H1 (cell line): ENCODE measurements at regions not wholly inside any gene's neighbourhood (a gene's known extent, or its start where the extent isn't known, plus 50 kb on each side); places are given as distances from the start of the nearest gene placed in this dataset.

ENCODE experiments used
- CTCF ChIA-PET: fragments of 300-600 bp; sonication (Branson Sonifier 250); formaldehyde crosslinking; loops from one replicate; lab custom pipeline; 2021; ENCODE audit not compliant: partially characterized antibody; lab: Charles Lee
- POLR2A ChIA-PET: fragments of 300-600 bp; sonication (Branson Sonifier 250); formaldehyde crosslinking; loops from one replicate; lab custom pipeline; 2021; ENCODE audit warnings: inconsistent platforms; ENCODE audit not compliant: partially characterized antibody; lab: Charles Lee
- DNase-seq, 2 experiments: peaks; one replicate each; pipeline versions ENCODE4 v3.0.0 to v3.0.0-alpha.2; 2010 to 2022; ENCODE audit warnings: low spot score in 2 of 2, low read depth in 1 of 2, mixed read lengths in 1 of 2
- FAIRE-seq: peaks from 2 replicates; lab custom pipeline; 2011; peaks lifted over from hg19 to GRCh38; lab: Jason Lieb, UNC
- H2AFZ ChIP-seq: 2 replicates; pipeline ENCODE4 v1.8.1; 2012; ENCODE audit warnings: low read length, inconsistent platforms
- H2AK5ac ChIP-seq: 2 replicates; pipeline ENCODE4 v1.6.1; 2013; ENCODE audit warnings: low read depth, low read length
- H2BK120ac ChIP-seq: replicated peaks from 2 replicates; pipeline ENCODE3; 2013; ENCODE audit warnings: low read depth, low read length, inconsistent platforms
- H2BK12ac ChIP-seq: 2 replicates; pipeline ENCODE4 v1.6.1; 2013; ENCODE audit warnings: low read depth, low read length
- H2BK15ac ChIP-seq: 2 replicates; pipeline ENCODE4 v1.6.1; 2013; ENCODE audit warnings: low read length
- H2BK20ac ChIP-seq: 2 replicates; pipeline ENCODE4 v1.6.1; 2013; ENCODE audit warnings: low read length
- H2BK5ac ChIP-seq: 2 replicates; pipeline ENCODE4 v1.6.1; 2013; ENCODE audit warnings: low read depth, low read length
- H3K14ac ChIP-seq: 2 replicates; pipeline ENCODE4 v1.6.1; 2013; ENCODE audit warnings: inconsistent platforms; ENCODE audit not compliant: insufficient read length
- H3K18ac ChIP-seq: 2 replicates; pipeline ENCODE4 v1.6.1; 2013; ENCODE audit warnings: low read length; ENCODE audit errors: extremely low read depth
- H3K23ac ChIP-seq: 2 replicates; pipeline ENCODE4 v1.6.1; 2013; ENCODE audit warnings: inconsistent platforms; ENCODE audit not compliant: insufficient read length
- H3K23me2 ChIP-seq: 2 replicates; pipeline ENCODE4 v1.6.1; 2013; ENCODE audit warnings: low read depth, low read length
- H3K27ac ChIP-seq: 2 replicates; pipeline ENCODE4 v1.6.1; 2011; ENCODE audit warnings: low read depth, low read length, inconsistent platforms
- H3K27me3 ChIP-seq, 4 experiments: replicated peaks in 1 of 4; 1 replicate in 1 of 4; 2 replicates in 3 of 4; pipeline versions ENCODE4 v1.6.1 to v1.8.1; 2011 to 2013; ENCODE audit warnings: low read length in 3 of 4, mild to moderate bottlenecking in 3 of 4, inconsistent platforms in 2 of 4, mixed read lengths in 2 of 4, moderate library complexity in 1 of 4; ENCODE audit not compliant: control insufficient read depth in 3 of 4, insufficient read depth in 3 of 4; ENCODE audit errors: extremely low read depth in 1 of 4
- H3K36me3 ChIP-seq, 4 experiments: 2 replicates each; pipeline versions ENCODE4 v1.6.1 to v1.8.1; 2011 to 2013; ENCODE audit warnings: mild to moderate bottlenecking in 4 of 4, low read length in 3 of 4, moderate library complexity in 2 of 4, control low read depth in 1 of 4, inconsistent platforms in 1 of 4; ENCODE audit not compliant: insufficient read depth in 4 of 4, control insufficient read depth in 2 of 4
- H3K4ac ChIP-seq: replicated peaks from 2 replicates; pipeline ENCODE3; 2013; ENCODE audit warnings: low read length, low read depth, mixed read lengths, inconsistent platforms; ENCODE audit not compliant: insufficient read length
- H3K4me1 ChIP-seq, 4 experiments: replicated peaks in 1 of 4; 1 replicate in 1 of 4; 2 replicates in 3 of 4; pipeline versions ENCODE4 v1.6.1 to v1.8.1; 2011 to 2013; ENCODE audit warnings: low read length in 3 of 4, inconsistent platforms in 2 of 4, mixed read lengths in 1 of 4; ENCODE audit not compliant: insufficient read depth in 4 of 4, control insufficient read depth in 3 of 4
- H3K4me2 ChIP-seq, 2 experiments: 2 replicates each; pipeline versions ENCODE4 v1.6.1 to v1.8.1; 2011 to 2013; ENCODE audit warnings: low read depth in 2 of 2, low read length in 2 of 2, control low read depth in 1 of 2, inconsistent platforms in 1 of 2, mild to moderate bottlenecking in 1 of 2; ENCODE audit not compliant: insufficient read depth in 1 of 2
- H3K4me3 ChIP-seq, 4 experiments: fragments of 200-600, 300-600 bp in 1 of 4; sonication (generic), shearing (Covaris generic), sonication (Bioruptor Twin) in 1 of 4; 2 replicates each; pipeline versions ENCODE4 v1.5.1 to v1.8.1; 2011 to 2016; ENCODE audit warnings: low read length in 4 of 4, low read depth in 3 of 4, control low read depth in 2 of 4, inconsistent platforms in 2 of 4, mild to moderate bottlenecking in 2 of 4, mixed read lengths in 1 of 4, moderate library complexity in 1 of 4; ENCODE audit not compliant: insufficient read depth in 2 of 4; ENCODE audit errors: extremely low read depth in 1 of 4
- H3K56ac ChIP-seq: replicated peaks from 2 replicates; pipeline ENCODE3; 2013; ENCODE audit warnings: low read depth, mild to moderate bottlenecking, mixed read lengths, low read length, inconsistent platforms; ENCODE audit not compliant: insufficient read length
- H3K79me1 ChIP-seq: 2 replicates; pipeline ENCODE4 v1.6.1; 2013; ENCODE audit warnings: low read depth, low read length, control low read depth
- H3K79me2 ChIP-seq, 2 experiments: 2 replicates each; pipeline versions ENCODE4 v1.6.1 to v1.8.1; 2012 to 2013; ENCODE audit warnings: low read length in 2 of 2, mild to moderate bottlenecking in 2 of 2, inconsistent platforms in 1 of 2; ENCODE audit not compliant: insufficient read depth in 2 of 2, control insufficient read depth in 1 of 2
- H3K9ac ChIP-seq, 4 experiments: replicated peaks in 1 of 4; 1 replicate in 1 of 4; 2 replicates in 3 of 4; pipeline versions ENCODE4 v1.6.1 to v1.8.1; 2011 to 2013; ENCODE audit warnings: low read depth in 3 of 4, low read length in 3 of 4, control low read depth in 2 of 4, mild to moderate bottlenecking in 2 of 4, moderate library complexity in 2 of 4, inconsistent platforms in 1 of 4; ENCODE audit errors: extremely low read depth in 1 of 4
- H3K9me3 ChIP-seq, 2 experiments: 2 replicates each; pipeline versions ENCODE4 v1.6.1 to v1.8.1; 2012 to 2013; ENCODE audit warnings: mild to moderate bottlenecking in 2 of 2, moderate library complexity in 2 of 2, control low read depth in 1 of 2, inconsistent platforms in 1 of 2, low read depth in 1 of 2, low read length in 1 of 2, mixed read lengths in 1 of 2; ENCODE audit not compliant: insufficient read depth in 2 of 2
- H4K20me1 ChIP-seq, 2 experiments: replicated peaks in 1 of 2; 2 replicates each; pipeline versions ENCODE3 to v1.8.1; 2011 to 2013; ENCODE audit warnings: inconsistent platforms in 2 of 2, low read length in 2 of 2, mild to moderate bottlenecking in 1 of 2; ENCODE audit not compliant: insufficient read depth in 2 of 2, control insufficient read depth in 1 of 2
- H4K5ac ChIP-seq: 2 replicates; pipeline ENCODE4 v1.6.1; 2013; ENCODE audit warnings: low read length, low read depth, mixed read lengths, inconsistent platforms; ENCODE audit not compliant: insufficient read length
- H4K8ac ChIP-seq: 2 replicates; pipeline ENCODE4 v1.8.0; 2013; ENCODE audit warnings: mild to moderate bottlenecking, moderate library complexity, low read length, inconsistent platforms; ENCODE audit not compliant: insufficient read depth; ENCODE audit errors: extremely low read depth
- H4K91ac ChIP-seq: replicated peaks from 2 replicates; pipeline ENCODE3; 2013; ENCODE audit warnings: low read length, mixed read lengths, inconsistent platforms; ENCODE audit not compliant: insufficient read length
- CEBPB ChIP-seq: IDR thresholded peaks from 2 replicates; pipeline ENCODE4 v1.6.1; 2012; ENCODE audit warnings: low read depth, low read length
- GTF2F1 ChIP-seq: IDR thresholded peaks from 2 replicates; pipeline ENCODE4 v1.6.1; 2012; ENCODE audit warnings: low read depth, low read length, improper control_type of control experiment, borderline replicate concordance
- KDM4A ChIP-seq: IDR thresholded peaks from one replicate; pipeline ENCODE4 v1.7.1; 2012; ENCODE audit warnings: low read depth, mild to moderate bottlenecking, moderate library complexity, low read length, inconsistent platforms; ENCODE audit not compliant: severe bottlenecking
- MAX ChIP-seq: IDR thresholded peaks from 2 replicates; pipeline ENCODE4 v1.6.1; 2012; ENCODE audit warnings: inconsistent platforms
- NANOG ChIP-seq: IDR thresholded peaks from 2 replicates; pipeline ENCODE4 v1.6.1; 2011; ENCODE audit warnings: low read length, low read depth, mild to moderate bottlenecking, inconsistent platforms; ENCODE audit not compliant: insufficient read depth, poor library complexity, severe bottlenecking
- RBBP5 ChIP-seq: IDR thresholded peaks from 2 replicates; pipeline ENCODE4 v1.7.1; 2012; ENCODE audit warnings: low read depth, mild to moderate bottlenecking, inconsistent platforms, low read length, moderate library complexity, borderline replicate concordance
- RFX5 ChIP-seq: IDR thresholded peaks from 2 replicates; pipeline ENCODE4 v1.6.1; 2011; ENCODE audit warnings: low read depth, low read length, improper control_type of control experiment, borderline replicate concordance
- SIX5 ChIP-seq: IDR thresholded peaks from 2 replicates; pipeline ENCODE4 v1.6.1; 2011; ENCODE audit warnings: mild to moderate bottlenecking, low read depth, low read length
- SP1 ChIP-seq: IDR thresholded peaks from 2 replicates; pipeline ENCODE4 v1.6.1; 2011; ENCODE audit warnings: low read depth, low read length
- SP4 ChIP-seq: IDR thresholded peaks from 2 replicates; pipeline ENCODE4 v1.6.1; 2012; ENCODE audit warnings: low read length, inconsistent platforms
- TAF1 ChIP-seq: IDR thresholded peaks from 2 replicates; pipeline ENCODE4 v1.6.1; 2011; ENCODE audit warnings: mild to moderate bottlenecking, low read depth, low read length
- TCF12 ChIP-seq: IDR thresholded peaks from 2 replicates; pipeline ENCODE4 v1.6.1; 2011; ENCODE audit warnings: low read depth, mild to moderate bottlenecking, low read length
- WGBS, 2 experiments: shearing (Covaris generic) in 1 of 2; methylation state at CpG; one replicate each; pipeline versions ENCODE4 v1.1.6 to v1.1.7; 2013 to 2015; ENCODE audit warnings: low lambda C conversion rate in 2 of 2, mixed read lengths in 2 of 2, inconsistent platforms in 1 of 2, low coverage in 1 of 2, missing lambda C conversion rate in 1 of 2; ENCODE audit not compliant: insufficient replicate concordance in 2 of 2, insufficient coverage in 1 of 2, insufficient read length in 1 of 2; ENCODE audit errors: extremely low coverage in 1 of 2, missing lambda C conversion rate in 1 of 2; 5-methylcytosine and 5-hydroxymethylcytosine counted together
- TF ChIP-seq, protein P1 (sequence below): IDR thresholded peaks from 2 replicates; pipeline ENCODE4 v1.6.1; 2012; ENCODE audit warnings: inconsistent platforms

DNA sequence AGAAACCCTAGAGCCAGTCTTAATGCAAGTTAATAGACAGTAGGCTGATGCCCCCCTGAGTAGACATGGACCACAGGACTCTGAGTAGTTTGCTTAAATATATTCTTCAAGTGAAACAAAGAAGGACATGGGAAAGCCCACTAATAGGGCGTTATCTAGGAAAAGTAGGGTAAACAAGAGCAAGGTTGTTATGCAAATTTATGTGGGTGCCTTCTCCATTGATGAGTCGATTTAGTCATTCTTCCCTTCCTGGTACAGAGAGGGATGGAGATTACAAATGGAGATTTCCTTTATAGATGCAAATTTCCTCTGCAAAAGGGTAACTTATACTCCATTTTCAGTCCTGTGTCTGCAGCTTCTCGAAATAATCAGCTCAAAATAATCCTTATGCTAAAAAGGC lies 262.0 kb downstream of the CD83 start:
- Histone ChIP-seq H4K8ac (no peak overlapping the region), H3K9me3 (peaks cover 16 to 28% of the 10 kb centered on the region in 2 experiments), H3K18ac (peak overlapping the region; percentile 84; the same call in 1 of the 2 replicates), H3K56ac (no peak overlapping the region), H3K27ac (peak overlapping the region; percentile 64; the same call in 1 of the 2 replicates), H4K20me1 (no peaks in the 10 kb centered on the region), H3K36me3 (peaks cover 0 to 13% (median 3%) of the 10 kb centered on the region in 4 experiments; a peak in 3 of 8 replicates), H2BK20ac (peak overlapping the region; percentile 96; the same call in 1 of the 2 replicates), H2BK15ac (no peak overlapping the region), H3K9ac (no peak overlapping the region), H2AFZ (no peak overlapping the region), H3K23me2 (no peaks in the 10 kb centered on the region; the same call in none of the 2 replicates), H2AK5ac (peak overlapping the region; percentile 88; the same call in 1 of the 2 replicates), H4K5ac (no peak overlapping the region), H3K79me2 (no peaks in the 10 kb centered on the region), H3K4ac (no peak overlapping the region), H2BK120ac (peak overlapping the region; percentile 98), H2BK12ac (peak overlapping the region; percentile 96; the same call in 1 of the 2 replicates), H3K4me2 (peak overlapping the region; percentile 55 to 76), H2BK5ac (peak overlapping the region; percentile 98), H3K4me1 (peaks cover 13 to 41% (median 34%) of the 10 kb centered on the region in 4 experiments; a peak in 6 of 7 replicates), H4K91ac (peak overlapping the region; percentile 96), H3K79me1 (no peaks in the 10 kb centered on the region), H3K23ac (no peak overlapping the region), H3K14ac (no peak overlapping the region), H3K27me3 (no peaks in the 10 kb centered on the region), H3K4me3 (peak overlapping the region in 1 of 4 experiments; percentile 45; a peak in 1 of 8 replicates)
- peak; percentile 55 for FAIRE-seq
- CTCF ChIA-PET: interaction anchor here (1.6 kb wide), 1 partner anchor 10 kb away, joined by 3 read pairs; no protein-coding TSS in a partner anchor
- 3% methylated on average over 3 of the region's 3 CpGs; no CpG with 5 or more reads in 1 of the 2 experiments for WGBS, 2 experiments
- no peak for DNase-seq
- POLR2A ChIA-PET: interaction anchor here (2.7 to 2.9 kb wide), 2 partner anchors 11 to 12 kb away, joined by 8 to 14 read pairs; no protein-coding TSS in a partner anchor
- TF ChIP-seq SP4 (no peak), SIX5 (no peak), TCF12 (no peak), GTF2F1 (no peak), RBBP5 (no peak), KDM4A (no peak), SP1 (0 out of 2 replicates have a peak, but pooled peaks have one; percentile 41), TAF1 (no peak), MAX (no peak), CEBPB (no peak; the same call in 1 of the 2 replicates), RFX5 (no peak), NANOG (peak; percentile 58)
- TF ChIP-seq, protein P1, sequence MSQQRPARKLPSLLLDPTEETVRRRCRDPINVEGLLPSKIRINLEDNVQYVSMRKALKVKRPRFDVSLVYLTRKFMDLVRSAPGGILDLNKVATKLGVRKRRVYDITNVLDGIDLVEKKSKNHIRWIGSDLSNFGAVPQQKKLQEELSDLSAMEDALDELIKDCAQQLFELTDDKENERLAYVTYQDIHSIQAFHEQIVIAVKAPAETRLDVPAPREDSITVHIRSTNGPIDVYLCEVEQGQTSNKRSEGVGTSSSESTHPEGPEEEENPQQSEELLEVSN: no peak
